ENCODE measurements at regions not wholly inside any gene's neighbourhood (a gene's known extent, or its start where the extent isn't known, plus 50 kb on each side); places are given as distances from the start of the nearest gene placed in this dataset.

GRCh38 chr4:71141125-71141524 is 147.7 kb downstream of the DCK start:
- TF ChIP-seq CTCF (IDR thresholded peaks at IDR 0.05) (no peak), CREB1 (CRISPR knock-in tag; IDR thresholded peaks at IDR 0.05) (no peak), RELA (CRISPR knock-in tag; IDR thresholded peaks at IDR 0.05; ENCODE audit: borderline replicate concordance) (no peak), IRF2 (CRISPR knock-in tag; IDR thresholded peaks at IDR 0.05; ENCODE audit: borderline replicate concordance, low read depth) (no peak), SP1 (CRISPR knock-in tag; conservative IDR thresholded peaks at IDR 0.05) (no peak), FOXK1 (CRISPR knock-in tag; IDR thresholded peaks at IDR 0.05) (no peak), MAX (CRISPR knock-in tag; IDR thresholded peaks at IDR 0.05) (no peak), FOXP1 (CRISPR knock-in tag; IDR thresholded peaks at IDR 0.05; ENCODE audit: borderline replicate concordance) (no peak), USF1 (CRISPR knock-in tag; IDR thresholded peaks at IDR 0.05) (no peak), MXD4 (CRISPR knock-in tag; IDR thresholded peaks at IDR 0.05; ENCODE audit: borderline replicate concordance) (no peak), TEAD4 (CRISPR knock-in tag; IDR thresholded peaks at IDR 0.05) (no peak), ELF4 (CRISPR knock-in tag; IDR thresholded peaks at IDR 0.05; ENCODE audit: low read depth) (no peak), STAT6 (CRISPR knock-in tag; conservative IDR thresholded peaks at IDR 0.05; ENCODE audit: low read depth) (no peak), CREM (CRISPR knock-in tag; IDR thresholded peaks at IDR 0.05) (no peak)
